Stomach (tissue), 8 donors: ENCODE measurements at regions not wholly inside any gene's neighbourhood (a gene's known extent, or its start where the extent isn't known, plus 50 kb on each side); places are given as distances from the start of the nearest gene placed in this dataset.
"Not testable (repeated sequence)": the region's sequence is repeated elsewhere in the genome, so short reads cannot be mapped to it uniquely, and the experiment has no call there.

Experiments used
- DNase-seq, 2 donors: peaks; one replicate each; pipeline versions ENCODE4 v3.0.0 to v3.0.0-alpha.2; 2013 to 2019
- H3K27ac ChIP-seq, 5 donors: fragments of 200-600 bp in 4 of 5; sonication (generic) in 4 of 5; one replicate each; pipeline ENCODE4 v1.5.1; 2013 to 2019; ENCODE audit warnings: mild to moderate bottlenecking in 1 of 5, moderate library complexity in 1 of 5
- H3K27me3 ChIP-seq, 3 donors: fragments of 200-600 bp; sonication (generic); one replicate each; pipeline ENCODE4 v1.5.1; 2017 to 2019; ENCODE audit warnings: mixed run types in 1 of 3
- H3K36me3 ChIP-seq, 4 donors: fragments of 200-600 bp; sonication (generic); 1 replicate in 3 of 4; 2 replicates in 1 of 4; pipeline ENCODE4 v1.5.1; 2016 to 2019
- H3K4me1 ChIP-seq, 4 donors: fragments of 200-600 bp; sonication (generic); one replicate each; pipeline ENCODE4 v1.5.1; 2016 to 2019
- H3K4me3 ChIP-seq, 4 donors: fragments of 200-600 bp; sonication (generic) in 3 of 4; one replicate each; pipeline ENCODE4 v1.5.1; 2016 to 2019; ENCODE audit warnings: mild to moderate bottlenecking in 1 of 4
- H3K9me3 ChIP-seq, 4 donors: fragments of 200-600 bp; sonication (generic); one replicate each; pipeline ENCODE4 v1.5.1; 2016 to 2019
- CTCF ChIP-seq, 7 experiments: fragments of 450-650 bp in 4 of 7; fragments of 200-600 bp in 3 of 7; sonication (generic) in 3 of 7; IDR thresholded peaks; one replicate each; pipeline ENCODE4 v1.5.1; 2016 to 2019; ENCODE audit warnings: antibody characterized with exemption in 7 of 7, control low read depth in 2 of 7, mild to moderate bottlenecking in 1 of 7
- EP300 ChIP-seq: sonication (generic); formaldehyde crosslinking; IDR thresholded peaks from one replicate; pipeline ENCODE4 v1.6.1; 2017; ENCODE audit warnings: antibody characterized with exemption
- POLR2A ChIP-seq, 4 donors: fragments of 450-650 bp; IDR thresholded peaks; one replicate each; pipeline ENCODE4 v1.6.1; 2016; ENCODE audit warnings: antibody characterized with exemption in 4 of 4, control low read depth in 2 of 4, mild to moderate bottlenecking in 1 of 4, moderate library complexity in 1 of 4
- POLR2AphosphoS5 ChIP-seq, 3 donors: sonication (generic); formaldehyde crosslinking; IDR thresholded peaks; one replicate each; pipeline ENCODE4 v1.6.1; 2016; ENCODE audit warnings: antibody characterized with exemption in 3 of 3
- WGBS, 5 donors: extraction: QIAGEN DNeasy Blood & Tissue Kit in 3 of 5; methylation state at CpG; one replicate each; pipeline versions ENCODE4 v1.1.5 to v1.1.7; 2013 to 2018; 5-methylcytosine and 5-hydroxymethylcytosine counted together
- intact Hi-C: fragments of 100-400 bp; cut with DNase I; formaldehyde crosslinking; loops from one replicate; pipeline ENCODE4 v1.15.1; 2023; ENCODE audit warnings: low total_unique reads
- donor health status: healthy with polysubstance abuse.
- donor health status: Bipolar disorder and iron deficiency.
- donor health status: healthy.

DNA sequence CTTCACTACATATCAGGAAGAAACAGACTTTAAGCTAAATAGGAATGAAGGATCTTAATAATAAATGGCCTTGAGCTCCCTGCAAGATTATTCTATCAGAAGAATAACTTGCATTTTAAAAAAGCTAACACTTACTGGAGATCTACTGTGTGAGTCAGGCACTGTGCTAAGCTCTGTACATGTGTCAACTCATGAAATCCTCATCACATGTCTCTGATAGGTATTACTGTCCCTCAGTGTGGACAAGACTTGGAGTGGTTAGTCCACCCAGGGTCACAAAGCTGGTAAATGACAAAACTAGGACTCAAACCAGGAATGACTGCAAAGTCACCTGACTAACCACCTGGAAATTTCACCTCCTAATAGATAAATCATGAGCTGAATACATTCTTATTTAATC lies 57.1 kb upstream of the KCTD7 start:
- Histone ChIP-seq H3K36me3 (peaks cover 15 to 77% (median 68%) of the 10 kb centered on the region in 4 donors), H3K4me3 (no peak overlapping the region), H3K9me3 (no peaks in the 10 kb centered on the region), H3K27me3 (no peaks in the 10 kb centered on the region), H3K4me1 (peaks cover 0 to 29% (median 4%) of the 10 kb centered on the region in 4 donors), H3K27ac (no peak overlapping the region)
- DNase-seq: no peak
- intact Hi-C loops: no loop called here
- TF ChIP-seq EP300 (no peak), POLR2AphosphoS5 (IDR thresholded peaks at IDR 0.05) (no peak), CTCF (IDR thresholded peaks at IDR 0.05) (no peak), POLR2A (IDR thresholded peaks at IDR 0.05) (no peak)

DNA sequence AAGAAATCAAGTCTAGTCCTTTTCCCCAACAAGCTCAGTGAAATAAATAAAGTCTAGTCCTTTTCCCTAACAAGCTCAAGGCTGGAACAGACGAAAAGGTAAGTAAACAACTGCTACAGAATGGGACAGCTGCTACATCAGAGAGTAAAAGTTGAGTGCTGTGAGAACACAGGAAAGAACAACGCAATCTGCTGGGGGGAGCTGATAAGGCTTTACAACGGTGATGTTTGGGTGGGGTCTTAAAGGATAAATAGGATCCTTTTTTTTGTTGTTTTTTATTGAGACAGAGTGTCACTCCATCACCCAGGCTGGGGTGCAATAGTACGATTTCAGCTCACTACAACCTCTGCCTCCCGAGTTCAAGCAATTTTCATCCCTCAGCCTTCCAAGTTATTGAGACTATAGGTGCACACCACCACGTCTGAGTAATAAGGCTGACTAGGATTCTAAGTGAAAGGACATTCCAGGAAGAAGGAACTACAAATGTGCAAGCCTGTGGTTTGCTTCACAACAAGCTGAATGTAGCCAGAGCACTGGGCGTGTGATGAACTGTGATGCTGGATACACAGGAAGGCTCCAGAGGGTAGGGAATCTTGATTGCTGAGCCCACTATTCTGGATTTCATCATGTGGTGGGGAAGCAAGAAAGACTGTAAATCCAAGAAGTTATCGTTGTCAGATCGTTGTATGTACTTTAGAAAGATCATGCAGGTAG lies 54.7 kb upstream of the KCTD7 start:
- WGBS, 5 donors: 78 to 81% (median 80%) methylated on average over 9 of the region's 9 CpGs
- H3K27ac ChIP-seq, H3K4me3 ChIP-seq, DNase-seq, H3K9me3 ChIP-seq, H3K27me3 ChIP-seq, intact Hi-C loops: not testable (repeated sequence)
- Histone ChIP-seq H3K36me3 (peaks cover 15 to 71% (median 61%) of the 10 kb centered on the region in 4 donors), H3K4me1 (peaks cover 0 to 38% (median 10%) of the 10 kb centered on the region in 4 donors)

DNA sequence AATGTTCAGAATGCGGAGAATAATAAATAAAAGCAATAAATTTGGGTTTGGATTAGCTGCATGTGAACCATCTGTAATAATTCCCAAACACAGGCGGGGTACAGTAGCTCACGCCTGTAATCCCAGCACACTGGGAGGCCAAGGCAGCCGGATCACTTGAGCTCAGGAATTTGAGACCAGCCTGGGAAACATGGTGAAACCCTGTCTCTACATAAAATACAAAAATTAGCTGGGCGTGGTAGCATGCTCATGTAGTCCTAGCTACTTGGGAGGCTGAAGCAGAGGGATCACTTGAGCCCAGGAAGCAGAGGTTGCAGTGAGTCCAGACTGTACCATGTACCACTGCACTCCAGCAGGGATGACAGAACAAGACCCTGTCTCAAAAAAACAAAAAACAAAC lies 53.9 kb upstream of the KCTD7 start:
- Histone ChIP-seq H3K4me1 (peaks cover 0 to 38% (median 10%) of the 10 kb centered on the region in 4 donors), H3K36me3 (peaks cover 15 to 65% (median 53%) of the 10 kb centered on the region in 4 donors)
- H3K9me3 ChIP-seq, DNase-seq, intact Hi-C loops, H3K27me3 ChIP-seq, H3K27ac ChIP-seq, H3K4me3 ChIP-seq: not testable (repeated sequence)
- 85 to 94% (median 93%) methylated on average over 5 of the region's 5 CpGs for WGBS, 5 donors

DNA sequence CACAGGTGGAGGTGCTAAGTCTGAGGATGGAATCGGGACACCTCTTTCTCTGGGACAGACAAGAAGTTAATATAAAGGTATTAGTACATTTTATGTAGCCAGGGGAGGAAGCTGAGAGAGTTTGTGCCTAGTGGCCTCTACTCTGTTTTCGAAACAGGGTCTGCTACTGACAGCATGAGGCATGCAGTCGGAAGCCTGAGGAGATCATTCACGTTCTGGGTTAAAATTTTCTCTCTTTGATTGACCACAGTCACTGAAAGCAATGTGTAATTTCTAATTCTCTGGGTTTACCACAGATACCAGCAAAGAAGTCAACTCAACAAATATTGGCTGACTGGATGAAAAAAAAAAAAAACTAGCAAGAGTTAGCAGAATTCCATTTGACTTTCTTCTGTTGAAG lies 53.3 kb upstream of the KCTD7 start:
- TF ChIP-seq CTCF (IDR thresholded peaks at IDR 0.05) (no peak), EP300 (no peak), POLR2A (IDR thresholded peaks at IDR 0.05) (no peak), POLR2AphosphoS5 (IDR thresholded peaks at IDR 0.05) (no peak)
- H3K4me3 ChIP-seq: no peak overlapping the region
- DNase-seq: no peak
- H3K27me3 ChIP-seq: no peaks in the 10 kb centered on the region
- peaks cover 15 to 59% (median 47%) of the 10 kb centered on the region in 4 donors for H3K36me3 ChIP-seq
- intact Hi-C loops: no loop called here
- H3K27ac ChIP-seq: no peak overlapping the region
- no peaks in the 10 kb centered on the region for H3K9me3 ChIP-seq
- WGBS, 5 donors: 84 to 88% (median 86%) methylated on average over 4 of the region's 4 CpGs
- peaks cover 0 to 34% (median 10%) of the 10 kb centered on the region in 4 donors for H3K4me1 ChIP-seq

DNA sequence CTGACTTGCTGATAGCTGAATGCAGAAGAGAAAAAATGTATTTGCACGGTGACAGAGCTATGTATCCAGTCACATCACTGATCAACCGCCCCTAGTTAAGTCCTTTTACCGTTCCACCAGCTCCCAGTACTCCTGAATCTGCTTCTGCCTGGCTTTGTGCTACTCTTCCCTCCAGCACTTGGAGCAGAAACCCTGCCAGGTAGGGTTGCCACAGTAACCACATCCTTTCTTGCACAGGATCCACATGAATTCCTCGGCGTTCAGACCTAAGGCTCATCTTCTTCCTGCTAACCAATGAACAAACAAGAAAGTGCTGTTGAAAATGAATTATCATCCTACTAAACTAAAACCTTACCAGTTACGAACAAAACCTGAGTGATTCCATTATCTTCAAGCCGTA lies 52.0 kb upstream of the KCTD7 start:
- H3K4me1 ChIP-seq: peaks cover 0 to 40% (median 14%) of the 10 kb centered on the region in 4 donors
- intact Hi-C loops: no loop called here
- peaks cover 15 to 55% (median 47%) of the 10 kb centered on the region in 4 donors for H3K36me3 ChIP-seq
- H3K27me3 ChIP-seq: no peaks in the 10 kb centered on the region
- no peak overlapping the region for H3K27ac ChIP-seq
- no peaks in the 10 kb centered on the region for H3K9me3 ChIP-seq
- DNase-seq: no peak
- H3K4me3 ChIP-seq: no peak overlapping the region
- TF ChIP-seq POLR2AphosphoS5 (IDR thresholded peaks at IDR 0.05) (no peak), POLR2A (IDR thresholded peaks at IDR 0.05) (no peak), EP300 (no peak), CTCF (IDR thresholded peaks at IDR 0.05) (no peak)
- WGBS, 5 donors: 78 to 85% (median 82%) methylated on average over 7 of the region's 7 CpGs
